GM12878 (cell line): ENCODE measurements at regions not wholly inside any gene's neighbourhood (a gene's known extent, or its start where the extent isn't known, plus 50 kb on each side); places are given as distances from the start of the nearest gene placed in this dataset.

Experiments
- ATAC-seq: fragments of 200-7000 bp; cut with Tn5 transposase; 3 replicates; pipeline ENCODE4 v1.9.1; 2020; ENCODE audit warnings: mild to moderate bottlenecking, moderate library complexity
- BruUV-seq: library from RNA; stranded (reverse); fragments of 400-500 nt; replicated peaks from 2 replicates; lab custom pipeline; 2021; lab: Mats Ljungman, UMichigan
- CTCF ChIA-PET: fragments of 300-600 bp; sonication (Branson Sonifier 250); formaldehyde crosslinking; extraction: SDS; loops from one replicate; lab custom pipeline; 2021; ENCODE audit warnings: inconsistent platforms; lab: Yijun Ruan, JAX
- POLR2A ChIA-PET: fragments of 350-600 bp; formaldehyde crosslinking; extraction: SDS; loops from one replicate; lab custom pipeline; 2021; ENCODE audit warnings: inconsistent platforms; lab: Charles Lee
- RAD21 ChIA-PET: fragments of 300-600 bp; sonication (Branson Sonifier 250); formaldehyde crosslinking; loops from one replicate; lab custom pipeline; 2023; ENCODE audit warnings: antibody characterized with exemption; ENCODE audit not compliant: unreplicated experiment; lab: Charles Lee
- SMC1A ChIA-PET: fragments of 300-600 bp; sonication (Branson Sonifier 250); formaldehyde crosslinking; loops from one replicate; lab custom pipeline; 2023; ENCODE audit not compliant: unreplicated experiment, uncharacterized antibody; lab: Charles Lee
- DNase-seq: peaks from one replicate; pipeline ENCODE4 v3.0.0-alpha.2; 2011; ENCODE audit warnings: low read depth, low spot score
- FAIRE-seq: peaks from 3 replicates; lab custom pipeline; 2011; peaks lifted over from hg19 to GRCh38; lab: Jason Lieb, UNC
- H2AFZ ChIP-seq: 2 replicates; pipeline ENCODE4 v1.6.0; 2011; ENCODE audit warnings: low read depth, low read length, control low read depth; ENCODE audit not compliant: control insufficient read depth
- H3K27ac ChIP-seq: 2 replicates; pipeline ENCODE4 v1.5.1; 2011; ENCODE audit warnings: control low read depth; ENCODE audit not compliant: control insufficient read depth, insufficient read depth
- H3K27me3 ChIP-seq, 2 experiments: replicated peaks in 1 of 2; 2 replicates each; pipeline versions ENCODE4 v1.6.0 to v1.6.1; 2011; ENCODE audit warnings: low read length in 1 of 2; ENCODE audit not compliant: control insufficient read depth in 2 of 2, insufficient read depth in 2 of 2
- H3K36me3 ChIP-seq, 2 experiments: 2 replicates each; pipeline ENCODE4 v1.5.1; 2011; ENCODE audit warnings: low read length in 1 of 2; ENCODE audit not compliant: control insufficient read depth in 2 of 2, insufficient read depth in 2 of 2
- H3K4me1 ChIP-seq: 2 replicates; pipeline ENCODE4 v1.6.1; 2011; ENCODE audit warnings: mild to moderate bottlenecking, low read length, moderate library complexity, mixed read lengths; ENCODE audit not compliant: control insufficient read depth, insufficient read depth
- H3K4me2 ChIP-seq: 2 replicates; pipeline ENCODE4 v1.6.0; 2011; ENCODE audit warnings: control low read depth; ENCODE audit not compliant: control insufficient read depth, insufficient read depth
- H3K4me3 ChIP-seq: fragments of 200-600 bp; sonication (generic); 2 replicates; pipeline ENCODE4 v1.5.1; 2016
- H3K79me2 ChIP-seq: 2 replicates; pipeline ENCODE4 v1.6.0; 2011; ENCODE audit warnings: low read length; ENCODE audit not compliant: control insufficient read depth, insufficient read depth
- H3K9ac ChIP-seq: 2 replicates; pipeline ENCODE4 v1.8.0; 2011; ENCODE audit warnings: low read length, control low read depth, mixed read lengths; ENCODE audit not compliant: control insufficient read depth, insufficient read depth
- H3K9me3 ChIP-seq: replicated peaks from 3 replicates; pipeline ENCODE4 v1.5.1; 2011; ENCODE audit warnings: mild to moderate bottlenecking, low read length; ENCODE audit not compliant: control insufficient read depth, insufficient read depth
- H4K20me1 ChIP-seq: 2 replicates; pipeline ENCODE4 v1.6.0; 2011; ENCODE audit not compliant: control insufficient read depth, insufficient read depth
- HDGF ChIP-seq: fragments of 450-650 bp; IDR thresholded peaks from 2 replicates; pipeline ENCODE4 v1.6.1; 2016; ENCODE audit warnings: antibody characterized with exemption
- MEF2A ChIP-seq: IDR thresholded peaks from 2 replicates; pipeline ENCODE4 v1.6.1; 2011; ENCODE audit warnings: low read depth, mild to moderate bottlenecking, low read length, moderate library complexity; ENCODE audit not compliant: insufficient read depth
- MXI1 ChIP-seq: fragments of 150-350 bp; IDR thresholded peaks from 2 replicates; pipeline ENCODE4 v1.6.1; 2011; ENCODE audit warnings: low read depth, mild to moderate bottlenecking, inconsistent platforms, low read length, improper control_type of control experiment
- POLR2AphosphoS5 ChIP-seq: IDR thresholded peaks from 2 replicates; pipeline ENCODE4 v1.6.1; 2011; ENCODE audit warnings: mild to moderate bottlenecking, low read length, inconsistent platforms
- RFX5 ChIP-seq: IDR thresholded peaks from 2 replicates; pipeline ENCODE4 v1.6.1; 2011; ENCODE audit warnings: low read depth, low read length, improper control_type of control experiment
- SIX5 ChIP-seq: IDR thresholded peaks from 2 replicates; pipeline ENCODE4 v1.6.1; 2011; ENCODE audit warnings: mild to moderate bottlenecking, low read depth, low read length, moderate library complexity; ENCODE audit not compliant: severe bottlenecking
- TBL1XR1 ChIP-seq: IDR thresholded peaks from 2 replicates; pipeline ENCODE4 v1.6.1; 2012; ENCODE audit warnings: low read depth, low read length, improper control_type of control experiment
- YY1 ChIP-seq: IDR thresholded peaks from 2 replicates; pipeline ENCODE4 v1.6.1; 2011; ENCODE audit warnings: low read depth, mild to moderate bottlenecking, low read length
- ZNF24 ChIP-seq: fragments of 450-650 bp; IDR thresholded peaks from 2 replicates; pipeline ENCODE4 v1.6.1; 2017; ENCODE audit warnings: antibody characterized with exemption, mild to moderate bottlenecking
- ZNF622 ChIP-seq: fragments of 450-650 bp; IDR thresholded peaks from 2 replicates; pipeline ENCODE4 v1.6.1; 2017; ENCODE audit warnings: mild to moderate bottlenecking, inconsistent platforms
- WGBS: methylation state at CpG from one replicate; pipeline ENCODE4 v1.1.6; 2016; ENCODE audit warnings: low lambda C conversion rate; ENCODE audit not compliant: insufficient replicate concordance, insufficient coverage; ENCODE audit errors: missing lambda C conversion rate; 5-methylcytosine and 5-hydroxymethylcytosine counted together
- in situ Hi-C: fragments of 300-500 bp; cut with MboI; formaldehyde crosslinking; loops from 9 replicates; pipeline ENCODE4 v1.14.3; 2018; ENCODE audit warnings: mixed read lengths
- intact Hi-C: fragments of 100-400 bp; cut with micrococcal nuclease; formaldehyde crosslinking; loops from one replicate; pipeline ENCODE4 v1.14.2; 2022; ENCODE audit not compliant: unreplicated experiment
- TF ChIP-seq, protein P1 (sequence below): fragments of 450-650 bp; IDR thresholded peaks from 2 replicates; pipeline ENCODE4 v1.6.1; 2017; ENCODE audit warnings: borderline replicate concordance
- TF ChIP-seq, protein P2 (sequence below), 3 experiments: IDR thresholded peaks in 2 of 3; conservative IDR thresholded peaks in 1 of 3; 2 replicates each; pipeline ENCODE4 v1.5.1; 2011; ENCODE audit warnings: low read depth in 3 of 3, low read length in 3 of 3, mild to moderate bottlenecking in 3 of 3, control low read depth in 2 of 3, moderate library complexity in 2 of 3, inconsistent platforms in 1 of 3, mixed read lengths in 1 of 3; ENCODE audit not compliant: control insufficient read depth in 2 of 3, insufficient read depth in 1 of 3; ENCODE audit errors: extremely low read depth in 1 of 3

DNA sequence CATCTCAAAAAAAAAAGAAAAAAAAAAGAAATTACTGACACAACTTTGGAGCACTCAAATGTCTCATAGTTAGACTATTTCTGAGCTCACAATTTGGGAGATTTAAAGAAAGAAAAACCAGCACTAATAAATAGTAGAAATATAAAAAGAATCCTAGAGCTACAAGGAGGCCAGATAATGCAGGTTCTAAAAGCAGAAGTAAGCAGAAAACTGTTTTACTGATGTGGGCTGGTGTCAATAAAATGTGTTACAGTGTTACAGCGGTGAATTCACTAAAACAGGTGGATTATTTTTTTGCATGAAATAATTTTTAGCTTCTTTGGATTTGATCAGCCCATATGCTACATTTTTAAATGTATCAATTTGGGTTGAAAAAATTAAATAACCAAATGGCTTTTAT is 375.9 kb downstream of the GPM6A start:
- no TSS peak for BruUV-seq
- in situ Hi-C loops, result no loop called here
- RAD21 ChIA-PET, result interaction anchor here (0.8 kb wide), 1 partner anchor 12 kb away, joined by 4 read pairs; no protein-coding TSS in a partner anchor

DNA sequence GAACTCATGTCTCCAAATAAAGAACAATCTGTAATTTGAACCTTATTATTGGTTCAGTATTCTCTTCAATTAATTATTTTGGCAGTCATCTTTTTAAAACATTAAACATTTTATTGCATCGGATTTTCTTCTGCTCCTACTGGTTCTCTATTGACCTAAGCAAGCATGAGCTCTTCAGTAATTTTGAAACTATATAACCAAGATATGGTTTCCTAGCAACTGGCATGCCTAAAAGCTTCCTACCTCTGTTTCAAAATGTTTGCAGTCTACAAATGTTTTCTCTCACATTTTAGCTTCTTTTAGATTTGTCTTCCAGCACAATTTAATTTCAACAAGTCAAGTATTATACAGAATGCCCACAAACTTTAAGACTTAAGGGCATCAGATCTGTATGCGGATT is 371.3 kb downstream of the GPM6A start:
- Histone ChIP-seq H3K36me3 (no peaks in the 10 kb centered on the region), H3K4me1 (no peaks in the 10 kb centered on the region), H3K79me2 (no peaks in the 10 kb centered on the region), H3K4me2 (no peak overlapping the region), H3K9me3 (no peaks in the 10 kb centered on the region; the same call in 2 of the 3 replicates), H3K9ac (no peak overlapping the region), H3K27ac (no peak overlapping the region), H2AFZ (no peak overlapping the region), H3K27me3 (no peaks in the 10 kb centered on the region), H4K20me1 (no peaks in the 10 kb centered on the region), H3K4me3 (no peak overlapping the region)
- ChIA-PET POLR2A (no interaction called here), SMC1A (interaction anchor here (0.7 kb wide), 1 partner anchor 352 kb away, joined by 3 read pairs; no protein-coding TSS in a partner anchor), RAD21 (no interaction called here), CTCF (no interaction called here)
- 20% methylated on average over 2 of the region's 2 CpGs for WGBS
- no peak for FAIRE-seq
- BruUV-seq, result no TSS peak
- no peak for ATAC-seq
- DNase-seq, result no peak
- intact Hi-C loops (loop anchor here (5.0 kb wide), 1 partner anchor 568 kb away; no protein-coding TSS in a partner anchor), in situ Hi-C loops (no loop called here)
- TF ChIP-seq YY1, result no peak
- TF ChIP-seq POLR2AphosphoS5, result no peak
- no peak for TF ChIP-seq TBL1XR1
- TF ChIP-seq MEF2A, result no peak
- no peak for TF ChIP-seq ZNF24
- TF ChIP-seq ZNF622, result no peak
- no peak for TF ChIP-seq MXI1
- no peak for TF ChIP-seq SIX5
- TF ChIP-seq, protein P1, sequence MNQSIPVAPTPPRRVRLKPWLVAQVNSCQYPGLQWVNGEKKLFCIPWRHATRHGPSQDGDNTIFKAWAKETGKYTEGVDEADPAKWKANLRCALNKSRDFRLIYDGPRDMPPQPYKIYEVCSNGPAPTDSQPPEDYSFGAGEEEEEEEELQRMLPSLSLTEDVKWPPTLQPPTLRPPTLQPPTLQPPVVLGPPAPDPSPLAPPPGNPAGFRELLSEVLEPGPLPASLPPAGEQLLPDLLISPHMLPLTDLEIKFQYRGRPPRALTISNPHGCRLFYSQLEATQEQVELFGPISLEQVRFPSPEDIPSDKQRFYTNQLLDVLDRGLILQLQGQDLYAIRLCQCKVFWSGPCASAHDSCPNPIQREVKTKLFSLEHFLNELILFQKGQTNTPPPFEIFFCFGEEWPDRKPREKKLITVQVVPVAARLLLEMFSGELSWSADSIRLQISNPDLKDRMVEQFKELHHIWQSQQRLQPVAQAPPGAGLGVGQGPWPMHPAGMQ, result no peak
- no peak for TF ChIP-seq HDGF

More for the DNA sequence above, 375.9 kb downstream of the GPM6A start:
- H2AFZ ChIP-seq, result no peak overlapping the region
- ChIA-PET POLR2A (no interaction called here), CTCF (interaction anchor here (1.3 kb wide), 2 partner anchors 11 to 74 kb away, joined by 3 to 4 read pairs; no protein-coding TSS in a partner anchor), SMC1A (interaction anchor here (1.2 kb wide), 2 partner anchors 11 to 22 kb away, joined by 3 read pairs; no protein-coding TSS in a partner anchor)
- H3K4me3 ChIP-seq, result no peak overlapping the region
- no peak overlapping the region for H3K4me2 ChIP-seq
- TF ChIP-seq, protein P2, sequence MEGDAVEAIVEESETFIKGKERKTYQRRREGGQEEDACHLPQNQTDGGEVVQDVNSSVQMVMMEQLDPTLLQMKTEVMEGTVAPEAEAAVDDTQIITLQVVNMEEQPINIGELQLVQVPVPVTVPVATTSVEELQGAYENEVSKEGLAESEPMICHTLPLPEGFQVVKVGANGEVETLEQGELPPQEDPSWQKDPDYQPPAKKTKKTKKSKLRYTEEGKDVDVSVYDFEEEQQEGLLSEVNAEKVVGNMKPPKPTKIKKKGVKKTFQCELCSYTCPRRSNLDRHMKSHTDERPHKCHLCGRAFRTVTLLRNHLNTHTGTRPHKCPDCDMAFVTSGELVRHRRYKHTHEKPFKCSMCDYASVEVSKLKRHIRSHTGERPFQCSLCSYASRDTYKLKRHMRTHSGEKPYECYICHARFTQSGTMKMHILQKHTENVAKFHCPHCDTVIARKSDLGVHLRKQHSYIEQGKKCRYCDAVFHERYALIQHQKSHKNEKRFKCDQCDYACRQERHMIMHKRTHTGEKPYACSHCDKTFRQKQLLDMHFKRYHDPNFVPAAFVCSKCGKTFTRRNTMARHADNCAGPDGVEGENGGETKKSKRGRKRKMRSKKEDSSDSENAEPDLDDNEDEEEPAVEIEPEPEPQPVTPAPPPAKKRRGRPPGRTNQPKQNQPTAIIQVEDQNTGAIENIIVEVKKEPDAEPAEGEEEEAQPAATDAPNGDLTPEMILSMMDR (IDR thresholded peaks at IDR 0.05 in 2 of 3, conservative IDR thresholded peaks at IDR 0.05 in 1 of 3; ENCODE audit: control insufficient read depth in 2 of 3, extremely low read depth in 1 of 3, insufficient read depth in 1 of 3, low read depth in 3 of 3, low read length in 3 of 3), result no peak
- no peak for TF ChIP-seq RFX5
- intact Hi-C loops, result no loop called here
- H3K27ac ChIP-seq, result no peak overlapping the region
- FAIRE-seq (no peak), ATAC-seq (no peak), DNase-seq (no peak)
- 0% methylated on average over 1 of the region's 1 CpG for WGBS
- H3K36me3 ChIP-seq, result no peaks in the 10 kb centered on the region
- H3K9me3 ChIP-seq, result no peaks in the 10 kb centered on the region; the same call in 2 of the 3 replicates
- no peak overlapping the region for H3K9ac ChIP-seq
- no peaks in the 10 kb centered on the region for H4K20me1 ChIP-seq
- H3K4me1 ChIP-seq, result no peaks in the 10 kb centered on the region
- no peaks in the 10 kb centered on the region for H3K79me2 ChIP-seq
- H3K27me3 ChIP-seq, result no peaks in the 10 kb centered on the region
